ENCODE measurements at regions not wholly inside any gene's neighbourhood (a gene's known extent, or its start where the extent isn't known, plus 50 kb on each side); places are given as distances from the start of the nearest gene placed in this dataset.

- DNase-seq (ENCODE audit: low spot score) (no peak), ATAC-seq (ENCODE audit: low FRiP score) (no peak)
- no peak for TF ChIP-seq CTCF (IDR thresholded peaks at IDR 0.05)
Measured at GRCh38 chr17:36833279-36833678, 104.0 kb upstream of the LHX1 start.

- DNase-seq (ENCODE audit: low spot score), result no peak
- ATAC-seq (ENCODE audit: low FRiP score), result no peak
- TF ChIP-seq CTCF (IDR thresholded peaks at IDR 0.05), result no peak
Measured at GRCh38 chr17:36835036-36835435, 102.2 kb upstream of the LHX1 start.

- no peak for TF ChIP-seq CTCF (IDR thresholded peaks at IDR 0.05)
- DNase-seq (ENCODE audit: low spot score) (no peak), ATAC-seq (ENCODE audit: low FRiP score) (no peak)
Measured at GRCh38 chr17:36837195-36837938, 99.9 kb upstream of the LHX1 start.

- DNase-seq (ENCODE audit: low spot score) (no peak), ATAC-seq (ENCODE audit: low FRiP score) (no peak)
- TF ChIP-seq CTCF (IDR thresholded peaks at IDR 0.05), result no peak
Measured at GRCh38 chr17:36837939-36838272, 99.4 kb upstream of the LHX1 start.

GRCh38 chr17:36839256-36839655, 98.0 kb upstream of the LHX1 start:
- ATAC-seq (ENCODE audit: low FRiP score), result no peak
- DNase-seq (ENCODE audit: low spot score), result no peak
- no peak for TF ChIP-seq CTCF (IDR thresholded peaks at IDR 0.05)

DNA sequence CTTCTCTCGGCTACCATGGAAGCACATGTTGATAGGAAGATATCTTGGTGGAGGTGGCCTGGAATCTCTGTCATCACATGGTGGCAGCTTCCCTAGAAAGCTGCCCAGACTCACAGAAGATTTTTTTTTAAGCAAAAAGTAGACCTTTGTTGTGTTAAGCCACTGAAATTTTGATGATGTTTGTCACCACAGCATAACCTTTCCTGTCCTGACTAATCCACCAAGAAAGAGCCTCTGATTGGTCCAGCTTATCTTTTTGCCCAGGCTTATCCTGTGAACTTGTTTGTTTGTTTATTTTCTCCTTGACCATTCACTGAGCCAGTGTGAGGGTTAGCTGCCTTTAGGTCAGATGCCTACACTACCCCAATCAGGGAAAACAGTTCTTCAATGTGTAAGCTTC, 96.5 kb upstream of the LHX1 start:
- ATAC-seq (ENCODE audit: low FRiP score) (no peak), DNase-seq (ENCODE audit: low spot score) (no peak)
- no peak for TF ChIP-seq CTCF (IDR thresholded peaks at IDR 0.05)

DNA sequence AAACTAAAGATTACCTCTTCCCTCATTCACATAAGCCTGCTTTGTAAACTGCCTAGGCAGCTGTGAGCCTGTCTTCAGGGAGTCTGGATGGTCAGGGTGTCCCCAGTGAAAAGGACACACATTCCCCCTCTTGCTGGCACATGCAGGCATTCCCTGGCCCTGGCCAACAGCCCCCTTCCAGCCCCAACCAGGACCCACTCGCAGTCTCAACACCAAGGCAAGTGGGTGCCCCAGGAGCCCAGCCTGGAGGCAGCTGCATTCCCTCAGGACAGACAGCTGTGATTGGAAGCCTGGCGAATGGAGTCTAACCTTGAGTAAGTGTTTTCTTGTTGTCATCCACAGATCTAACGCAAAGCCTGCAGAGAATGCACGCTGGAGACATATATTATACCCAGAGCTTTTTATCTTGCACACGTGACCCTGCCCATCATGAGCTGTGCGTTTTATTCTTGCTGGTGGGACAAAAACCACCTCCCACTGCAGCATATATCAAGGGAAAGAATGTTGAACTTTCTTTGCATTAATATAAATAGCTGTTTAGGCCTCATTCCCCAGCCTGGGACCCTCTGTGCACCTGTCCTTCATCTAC, 95.0 kb upstream of the LHX1 start:
- ATAC-seq (ENCODE audit: low FRiP score) (no peak), DNase-seq (ENCODE audit: low spot score) (no peak)
- TF ChIP-seq CTCF (IDR thresholded peaks at IDR 0.05), result no peak
